ENCODE measurements at regions not wholly inside any gene's neighbourhood (a gene's known extent, or its start where the extent isn't known, plus 50 kb on each side); places are given as distances from the start of the nearest gene placed in this dataset.
"Not testable (repeated sequence)": the region's sequence is repeated elsewhere in the genome, so short reads cannot be mapped to it uniquely, and the experiment has no call there.

- intact Hi-C loops (cut with DNase I): not testable (repeated sequence)
Observed at GRCh38 chr3:195976876-195977275, 68.5 kb upstream of the TNK2 start.

GRCh38 chr3:195974281-195974680 lies 65.9 kb upstream of the TNK2 start:
- intact Hi-C loops (cut with DNase I); DNase-seq: not testable (repeated sequence)

More at GRCh38 chr3:195976876-195977275, 68.5 kb upstream of the TNK2 start:
- not testable (repeated sequence) for DNase-seq

- peak in 1 of 10 donors; percentile 60 for DNase-seq
- intact Hi-C loops (cut with DNase I): not testable (repeated sequence)
Observed at GRCh38 chr3:195970873-195971272, 62.5 kb upstream of the TNK2 start.

- DNase-seq: peak in 2 of 10 donors; percentile 64 to 75
- intact Hi-C loops (cut with DNase I): not testable (repeated sequence)
Observed at GRCh38 chr3:195969838-195970776, 61.8 kb upstream of the TNK2 start.

GRCh38 chr3:195969341-195969740 lies 61.0 kb upstream of the TNK2 start:
- intact Hi-C loops (cut with DNase I); DNase-seq: not testable (repeated sequence)

- DNase-seq; intact Hi-C loops (cut with DNase I): not testable (repeated sequence)
Observed at GRCh38 chr3:195968104-195968503, 59.8 kb upstream of the TNK2 start.

- intact Hi-C loops (cut with DNase I); DNase-seq: not testable (repeated sequence)
Observed at GRCh38 chr3:195967387-195967720, 59.0 kb upstream of the TNK2 start.

GRCh38 chr3:195966563-195967386 lies 58.4 kb upstream of the TNK2 start:
- DNase-seq: peak in 1 of 10 donors; percentile 22
- intact Hi-C loops (cut with DNase I): not testable (repeated sequence)

GRCh38 chr3:195965217-195965616 lies 56.9 kb upstream of the TNK2 start:
- DNase-seq: peak in 1 of 10 donors; percentile 66
- intact Hi-C loops (cut with DNase I): not testable (repeated sequence)

- peak in 2 of 10 donors; percentile 35 to 61 for DNase-seq
- intact Hi-C loops (cut with DNase I): not testable (repeated sequence)
Observed at GRCh38 chr3:195964318-195965107, 56.2 kb upstream of the TNK2 start.

- intact Hi-C loops (cut with DNase I); DNase-seq: not testable (repeated sequence)
Observed at GRCh38 chr3:195962222-195962621, 53.9 kb upstream of the TNK2 start.

GRCh38 chr3:195960971-195961775 lies 52.8 kb upstream of the TNK2 start:
- intact Hi-C loops (cut with DNase I): not testable (repeated sequence)
- peak in 3 of 10 donors; percentile 2 to 57 (median 35) for DNase-seq

GRCh38 chr3:195960164-195960563 lies 51.8 kb upstream of the TNK2 start:
- peak in 2 of 10 donors; percentile 55 for DNase-seq
- intact Hi-C loops (cut with DNase I): not testable (repeated sequence)

GRCh38 chr3:195959367-195960157 lies 51.2 kb upstream of the TNK2 start:
- peak in 1 of 10 donors; percentile 14 for DNase-seq

GRCh38 chr3:195958736-195959135 lies 50.4 kb upstream of the TNK2 start:
- DNase-seq: peak in 9 of 10 donors; percentile 34 to 95 (median 78)
- intact Hi-C loops (cut with DNase I): not testable (repeated sequence)

More at GRCh38 chr3:195959367-195960157, 51.2 kb upstream of the TNK2 start:
- intact Hi-C loops (cut with DNase I): not testable (repeated sequence)

Data from posterior cingulate gyrus (tissue), 11 donors.